NCI-H187 (cell line): ENCODE measurements at regions not wholly inside any gene's neighbourhood (a gene's known extent, or its start where the extent isn't known, plus 50 kb on each side); places are given as distances from the start of the nearest gene placed in this dataset.
"Not testable (repeated sequence)": the region's sequence is repeated elsewhere in the genome, so short reads cannot be mapped to it uniquely, and the experiment has no call there.

Experiments used
- DNase-seq, 2 experiments: peaks; one replicate each; lab custom pipeline; 2025; lab: John Stamatoyannopoulos, UW

GRCh38 chr3:178203165-178203564, 333.1 kb upstream of the KCNMB2 start:
- DNase-seq = no peak

DNA sequence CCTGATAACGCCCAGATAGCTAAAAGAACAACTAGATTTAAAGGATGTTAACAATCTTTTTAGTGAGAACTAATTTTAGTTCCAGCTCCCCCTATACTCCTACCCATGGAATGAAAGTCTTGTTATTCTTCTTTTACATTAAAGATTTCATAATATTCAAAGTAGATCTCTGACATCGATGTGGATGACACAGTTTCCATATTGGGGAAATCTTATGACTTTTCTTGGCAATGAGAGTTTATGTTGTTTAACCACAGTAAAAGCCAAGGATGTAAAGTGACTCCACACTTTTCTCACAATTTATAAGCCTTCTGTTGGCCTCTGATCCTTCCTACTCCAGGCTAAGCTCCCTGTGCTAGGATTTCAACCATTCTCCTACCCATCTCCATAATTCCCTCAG, 332.6 kb upstream of the KCNMB2 start:
- no peak for DNase-seq

DNA sequence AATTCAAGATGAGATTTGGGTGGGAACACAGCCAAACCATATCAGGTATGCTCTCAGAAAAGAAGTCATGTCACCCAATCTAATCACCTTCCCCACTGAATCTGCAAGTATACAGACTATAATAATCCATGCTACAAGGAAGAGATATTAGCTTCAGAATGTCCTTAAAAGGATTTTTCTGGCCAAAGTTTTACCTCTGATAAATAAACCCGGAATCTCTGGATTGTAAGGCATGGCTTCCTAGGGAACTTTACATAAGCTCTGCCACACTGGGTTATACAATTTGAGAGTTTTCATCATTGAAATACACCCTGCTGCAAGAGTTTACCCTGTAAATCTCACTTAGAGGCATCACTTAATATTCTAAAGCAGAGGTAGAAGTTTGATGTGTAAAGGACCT, 330.5 kb upstream of the KCNMB2 start:
- DNase-seq = no peak

GRCh38 chr3:178206521-178206920, 329.7 kb upstream of the KCNMB2 start:
- no peak for DNase-seq

DNA sequence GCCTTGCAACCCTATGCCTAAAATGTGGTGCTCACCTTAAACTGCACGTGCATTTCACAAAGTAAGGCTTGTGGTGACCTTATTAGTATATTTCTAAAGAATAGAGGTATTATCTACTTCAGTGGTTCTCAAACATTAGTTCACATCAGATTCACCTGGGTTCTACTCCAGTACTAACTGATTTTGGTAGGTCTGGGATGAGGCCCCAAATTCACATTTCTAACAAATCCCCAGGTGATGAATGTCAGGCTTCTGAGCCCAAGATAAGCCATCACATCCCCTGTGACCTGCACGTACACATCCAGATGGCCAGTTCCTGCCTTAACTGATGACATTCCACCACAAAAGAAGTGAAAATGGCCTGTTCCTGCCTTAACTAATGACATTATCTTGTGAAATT, 329.1 kb upstream of the KCNMB2 start:
- not testable (repeated sequence) for DNase-seq

- not testable (repeated sequence) for DNase-seq
Measured at GRCh38 chr3:178207627-178208026, 328.6 kb upstream of the KCNMB2 start.

DNA sequence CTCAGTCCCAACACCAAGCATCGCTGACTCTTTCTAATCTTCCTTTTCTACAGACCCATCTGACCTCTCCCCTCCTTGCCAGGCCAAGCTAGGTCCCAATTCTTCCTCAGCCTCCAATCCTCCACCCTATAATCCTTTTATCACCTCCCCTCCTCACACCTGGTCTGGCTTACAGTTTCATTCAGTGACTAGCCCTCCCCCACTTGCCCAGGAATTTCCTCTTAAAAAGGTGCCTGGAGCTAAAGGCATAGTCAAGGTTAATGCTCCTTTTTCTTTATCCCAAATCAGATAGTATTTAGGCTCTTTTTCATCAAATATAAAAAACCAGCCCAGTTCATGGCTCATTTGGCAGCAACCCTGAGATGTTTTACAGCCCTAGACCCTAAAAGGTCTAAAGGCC, 327.1 kb upstream of the KCNMB2 start:
- not testable (repeated sequence) for DNase-seq

- not testable (repeated sequence) for DNase-seq
Measured at GRCh38 chr3:178209618-178210017, 326.6 kb upstream of the KCNMB2 start.

GRCh38 chr3:178211086-178211485, 325.1 kb upstream of the KCNMB2 start:
- not testable (repeated sequence) for DNase-seq

GRCh38 chr3:178217479-178217878, 318.8 kb upstream of the KCNMB2 start:
- no peak for DNase-seq

DNA sequence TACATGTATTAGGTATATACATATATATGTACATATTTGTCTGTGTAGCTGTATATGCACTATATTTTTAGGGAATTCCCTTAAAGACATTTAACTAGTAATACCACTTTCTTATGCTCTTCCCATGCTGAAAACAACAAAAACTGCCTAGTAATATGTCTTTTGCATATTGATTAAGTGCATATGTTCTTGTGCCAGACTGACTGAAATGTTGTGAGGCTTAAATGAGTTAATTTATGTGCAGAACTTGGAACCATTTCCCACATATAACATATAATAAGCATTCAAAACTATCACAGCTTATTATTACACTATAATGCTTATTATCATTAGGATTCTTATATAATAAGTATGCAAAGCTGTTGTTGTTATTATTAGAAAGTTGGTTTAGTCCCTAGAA, 318.0 kb upstream of the KCNMB2 start:
- no peak for DNase-seq

- not testable (repeated sequence) for DNase-seq
Measured at GRCh38 chr3:178219661-178220060, 316.6 kb upstream of the KCNMB2 start.

- no peak for DNase-seq
Measured at GRCh38 chr3:178223876-178224275, 312.4 kb upstream of the KCNMB2 start.

GRCh38 chr3:178226094-178226493, 310.1 kb upstream of the KCNMB2 start:
- DNase-seq = no peak

- DNase-seq = no peak
Measured at GRCh38 chr3:178231645-178232044, 304.6 kb upstream of the KCNMB2 start.

DNA sequence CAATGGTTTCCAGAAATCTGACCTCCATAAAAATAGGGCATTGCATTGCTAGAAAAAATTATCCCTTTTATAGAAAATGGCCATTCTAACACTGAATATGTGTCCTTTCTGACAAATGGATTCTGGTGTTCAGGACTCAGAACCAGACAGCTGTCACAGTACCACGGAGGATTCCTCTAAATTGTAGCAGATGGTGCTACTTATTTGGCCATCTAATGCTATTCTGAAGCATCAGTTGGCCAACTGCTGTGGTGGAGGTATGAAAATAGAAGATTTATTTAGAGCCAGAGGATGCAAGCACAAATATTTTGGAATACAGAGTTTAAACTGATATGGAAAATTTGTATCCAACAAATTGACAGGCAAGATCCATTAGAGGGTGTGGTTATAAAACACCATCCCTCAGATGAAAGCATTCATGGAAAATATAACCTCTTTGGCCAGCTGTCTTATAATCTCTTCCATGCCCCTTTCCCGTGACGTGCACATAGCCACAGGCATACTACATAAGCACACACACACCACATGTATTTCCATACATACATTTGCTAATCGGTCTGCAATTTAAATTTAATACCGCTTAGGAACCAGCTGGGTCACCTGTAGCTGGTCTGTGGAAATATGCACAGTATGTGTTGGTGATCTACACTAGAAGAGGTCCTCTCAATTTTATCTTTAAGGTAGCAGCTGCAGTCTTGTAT, 302.7 kb upstream of the KCNMB2 start:
- DNase-seq = no peak

GRCh38 chr3:178236555-178237277, 299.5 kb upstream of the KCNMB2 start:
- no peak for DNase-seq

GRCh38 chr3:178238179-178238578, 298.1 kb upstream of the KCNMB2 start:
- no peak for DNase-seq

- DNase-seq = no peak
Measured at GRCh38 chr3:178244733-178245709, 291.2 kb upstream of the KCNMB2 start.

DNA sequence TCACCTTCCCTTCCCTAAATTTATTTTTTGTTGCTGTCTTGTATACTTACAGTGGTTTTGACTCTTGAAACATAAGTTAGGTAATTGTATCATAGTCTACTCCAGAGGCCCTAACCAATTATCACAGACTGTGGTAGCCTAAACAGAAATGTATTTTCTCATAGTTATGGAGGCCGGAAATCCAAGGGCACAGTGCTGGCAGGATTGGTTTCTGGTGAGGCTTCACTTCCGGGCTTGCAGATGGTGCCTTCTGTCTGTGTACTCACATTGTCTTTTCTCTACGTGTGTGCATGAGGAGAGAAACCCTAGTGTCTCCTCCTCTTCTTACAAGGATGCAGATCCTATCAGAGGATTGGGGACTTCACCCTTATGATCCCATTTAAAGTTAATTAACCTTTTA, 290.2 kb upstream of the KCNMB2 start:
- DNase-seq = no peak

- DNase-seq = no peak
Measured at GRCh38 chr3:178255315-178255714, 280.9 kb upstream of the KCNMB2 start.

- DNase-seq = no peak
Measured at GRCh38 chr3:178257491-178257890, 278.7 kb upstream of the KCNMB2 start.
